Left colon (tissue), 2 donors: ENCODE measurements at regions not wholly inside any gene's neighbourhood (a gene's known extent, or its start where the extent isn't known, plus 50 kb on each side); places are given as distances from the start of the nearest gene placed in this dataset.

Source experiments
- ATAC-seq: fragments of 200-7000 bp; cut with Tn5 transposase; one replicate; pipeline ENCODE4 v1.9.1; 2020; ENCODE audit warnings: mild to moderate bottlenecking, moderate library complexity
- DNase-seq, 2 donors: peaks; one replicate each; pipeline ENCODE4 v3.0.0-alpha.2; 2020
- intact Hi-C, 2 donors: fragments of 100-400 bp; cut with DNase I in 1 of 2; cut with micrococcal nuclease in 1 of 2; formaldehyde crosslinking; loops; one replicate each; pipeline versions ENCODE4 v1.11.2 to v1.14.0; 2022; cut with DNase I, micrococcal nuclease
- donor health status: DM: no; HTN: no; CAD: no.
- donor health status: DM: yes; HTN: yes; CAD: no.

DNA sequence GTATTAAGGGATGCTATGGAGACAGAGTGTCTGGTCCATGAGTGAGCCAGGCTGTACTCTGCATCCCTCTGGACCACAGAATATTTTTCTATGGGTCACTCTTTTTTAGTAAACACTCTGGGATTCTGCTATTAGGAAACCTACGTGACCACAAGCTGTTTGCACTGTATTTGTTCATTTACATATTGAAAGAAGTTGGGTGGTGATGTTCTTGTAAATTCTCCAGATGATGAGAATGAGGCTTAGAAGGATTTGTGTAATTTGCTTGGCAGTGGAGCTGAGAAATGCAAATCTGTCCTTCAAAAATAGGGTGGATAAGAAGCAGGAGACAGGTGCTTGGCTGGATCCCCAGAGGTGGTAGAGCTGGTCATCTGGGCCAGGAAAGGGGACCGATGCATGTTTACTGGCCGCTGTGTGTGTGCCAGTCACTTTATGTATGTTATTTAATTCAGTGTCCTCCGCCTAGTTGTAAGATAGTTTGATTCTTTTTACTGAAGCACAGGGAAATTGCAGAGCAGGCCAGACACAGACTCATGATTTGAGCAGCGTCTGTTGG, 63.7 kb upstream of the HEPHL1 start:
- ATAC-seq (no peak), DNase-seq (no peak)
- intact Hi-C loops: no loop called here

DNA sequence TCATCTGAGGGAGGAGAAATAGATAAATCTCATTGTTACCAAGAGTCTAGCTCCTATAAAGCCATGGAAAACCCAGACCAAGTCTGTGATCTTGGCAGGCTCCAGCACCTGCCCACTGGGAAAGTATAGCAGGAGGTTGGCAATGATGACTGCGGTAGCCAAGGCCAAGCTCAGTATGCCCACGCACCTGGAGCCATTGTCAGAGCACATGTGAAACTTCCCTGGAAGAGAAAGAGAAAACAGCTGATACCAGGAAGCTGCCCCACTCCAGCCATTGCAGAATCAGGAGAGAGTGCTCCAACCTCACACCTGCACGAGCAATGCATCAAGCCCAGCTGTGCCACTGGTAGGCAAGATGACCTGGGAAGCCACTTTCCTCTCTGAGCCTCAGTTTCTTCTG, 62.2 kb upstream of the HEPHL1 start:
- intact Hi-C loops: no loop called here
- DNase-seq: no peak
- no peak for ATAC-seq

- intact Hi-C loops: no loop called here
- no peak for DNase-seq
- ATAC-seq: no peak
Measured at GRCh38 chr11:93959663-93960062, 61.5 kb upstream of the HEPHL1 start.

GRCh38 chr11:93963072-93963471, 58.1 kb upstream of the HEPHL1 start:
- ATAC-seq (no peak), DNase-seq (no peak)
- intact Hi-C loops: no loop called here

DNA sequence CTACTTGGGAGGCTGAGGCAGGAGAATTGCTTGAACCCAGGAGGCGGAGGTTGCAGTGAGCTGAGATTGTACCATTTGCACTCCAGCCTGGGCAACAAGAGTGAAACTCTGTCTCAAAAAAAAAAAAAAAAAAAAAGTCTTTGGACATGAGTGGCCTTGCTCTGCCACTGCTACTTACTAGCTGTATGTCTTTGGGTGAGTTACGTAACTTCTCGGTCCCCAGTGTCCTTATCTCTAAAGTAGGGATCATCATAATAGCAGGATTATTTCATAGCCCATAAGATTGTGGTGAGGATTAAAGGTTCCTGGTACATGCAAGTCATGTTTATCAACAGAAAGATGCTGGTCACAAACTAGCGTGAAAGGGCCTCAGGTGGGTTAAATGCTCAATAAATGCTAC, 53.9 kb upstream of the HEPHL1 start:
- ATAC-seq: no peak
- DNase-seq: no peak
- intact Hi-C loops: no loop called here

DNA sequence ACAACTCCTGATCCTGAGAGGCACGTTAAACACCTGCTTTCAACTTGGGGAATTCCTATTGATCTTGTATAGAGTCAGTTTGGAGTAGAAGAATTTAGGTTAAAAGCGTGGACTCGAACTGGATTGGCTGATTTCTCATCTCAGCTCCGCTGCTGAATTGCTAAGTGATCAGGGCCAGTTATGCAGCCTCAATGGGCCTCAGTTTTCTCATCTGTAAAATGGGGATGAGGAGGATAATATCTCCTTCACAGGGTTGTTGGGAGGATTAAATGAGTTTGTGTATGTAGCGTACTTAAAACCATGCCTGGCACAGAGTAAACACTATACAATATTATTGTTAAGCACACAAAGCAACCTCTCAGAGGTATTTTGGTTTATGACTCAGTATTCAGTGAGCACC, 53.2 kb upstream of the HEPHL1 start:
- ATAC-seq (no peak), DNase-seq (no peak)
- intact Hi-C loops: no loop called here

DNA sequence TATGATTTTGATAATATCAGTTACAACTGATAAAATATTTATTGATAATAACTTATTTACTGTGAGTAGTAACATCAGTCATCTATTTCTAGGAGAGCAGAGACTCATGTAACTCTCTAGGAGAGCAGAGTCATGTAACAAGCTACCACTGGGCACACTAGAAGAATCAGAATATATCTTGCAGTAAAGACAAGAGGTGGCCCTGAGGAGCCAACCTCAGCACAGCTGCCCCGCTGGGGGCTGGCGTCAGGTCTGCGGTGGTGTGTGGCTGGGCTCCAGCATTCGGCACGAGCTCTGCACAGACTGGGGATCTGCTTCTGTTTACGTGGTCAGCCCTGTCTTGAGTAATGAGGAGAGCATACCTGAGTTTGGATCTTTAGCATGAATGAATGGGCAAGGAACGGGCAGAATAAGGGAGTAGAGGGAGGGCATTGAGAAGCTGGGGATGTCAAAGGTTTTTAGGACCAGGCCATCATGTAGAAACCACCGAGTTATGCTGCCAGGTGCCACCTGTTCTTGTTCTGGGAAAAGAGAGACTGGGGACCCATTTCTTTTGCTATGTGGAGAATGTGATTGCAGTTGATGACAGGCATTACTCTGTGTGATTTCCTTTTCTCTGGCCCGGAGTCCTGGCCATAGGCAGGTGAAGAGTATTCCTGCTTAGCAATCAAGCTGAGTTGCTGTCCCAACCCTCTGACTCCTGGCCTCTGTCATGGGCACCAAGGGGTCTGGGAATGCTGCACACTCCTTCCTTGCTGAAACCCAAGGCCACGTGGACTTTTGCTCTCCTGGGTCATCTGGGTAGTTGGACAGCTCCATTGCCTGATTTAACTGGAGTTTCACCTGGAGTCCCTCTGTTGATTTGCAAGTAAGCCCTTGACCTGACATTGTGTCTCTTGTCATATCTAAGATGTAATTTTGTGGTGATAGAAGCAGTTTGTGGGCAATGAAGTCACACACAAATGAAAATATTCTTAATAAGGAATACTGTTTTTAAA, 50.9 kb upstream of the HEPHL1 start:
- DNase-seq (no peak), ATAC-seq (no peak)
- intact Hi-C loops: no loop called here
